A673 (cell line): ENCODE measurements at regions not wholly inside any gene's neighbourhood (a gene's known extent, or its start where the extent isn't known, plus 50 kb on each side); places are given as distances from the start of the nearest gene placed in this dataset.

ENCODE experiments used
- EZH2 ChIP-seq: fragments of 200-600 bp; sonication (generic); IDR thresholded peaks from 2 replicates; pipeline ENCODE4 v1.6.1; 2017; ENCODE audit warnings: borderline replicate concordance, low read depth, mild to moderate bottlenecking, mixed read lengths, antibody characterized with exemption, low read length; ENCODE audit not compliant: poor library complexity, severe bottlenecking
- TF ChIP-seq, protein P1 (sequence below): fragments of 300-800, 200-600 bp; sonication (generic); conservative IDR thresholded peaks from 2 replicates; pipeline ENCODE4 v1.5.1; 2017; ENCODE audit warnings: low read depth, mild to moderate bottlenecking, antibody characterized with exemption, low read length, moderate library complexity, mixed read lengths

DNA sequence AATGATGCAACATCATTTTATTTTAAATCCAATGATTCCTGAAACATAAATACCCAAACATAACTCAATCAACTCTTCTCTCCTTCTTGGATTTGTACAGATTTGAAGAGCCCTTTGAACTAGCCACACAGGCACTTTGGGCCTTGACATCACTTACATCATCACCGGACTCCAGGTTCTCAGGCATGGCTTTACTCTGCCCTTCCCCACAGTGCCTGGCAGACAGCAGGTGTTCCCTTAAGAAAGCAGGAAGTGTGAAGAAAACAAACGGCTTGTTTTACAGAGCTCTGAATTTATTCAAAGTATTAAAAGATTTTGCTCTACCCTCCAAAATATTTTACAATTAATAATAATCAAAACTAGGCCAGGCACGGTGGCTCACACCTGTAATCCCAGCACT is 54.8 kb upstream of the GCM1 start:
- TF ChIP-seq, protein P1, sequence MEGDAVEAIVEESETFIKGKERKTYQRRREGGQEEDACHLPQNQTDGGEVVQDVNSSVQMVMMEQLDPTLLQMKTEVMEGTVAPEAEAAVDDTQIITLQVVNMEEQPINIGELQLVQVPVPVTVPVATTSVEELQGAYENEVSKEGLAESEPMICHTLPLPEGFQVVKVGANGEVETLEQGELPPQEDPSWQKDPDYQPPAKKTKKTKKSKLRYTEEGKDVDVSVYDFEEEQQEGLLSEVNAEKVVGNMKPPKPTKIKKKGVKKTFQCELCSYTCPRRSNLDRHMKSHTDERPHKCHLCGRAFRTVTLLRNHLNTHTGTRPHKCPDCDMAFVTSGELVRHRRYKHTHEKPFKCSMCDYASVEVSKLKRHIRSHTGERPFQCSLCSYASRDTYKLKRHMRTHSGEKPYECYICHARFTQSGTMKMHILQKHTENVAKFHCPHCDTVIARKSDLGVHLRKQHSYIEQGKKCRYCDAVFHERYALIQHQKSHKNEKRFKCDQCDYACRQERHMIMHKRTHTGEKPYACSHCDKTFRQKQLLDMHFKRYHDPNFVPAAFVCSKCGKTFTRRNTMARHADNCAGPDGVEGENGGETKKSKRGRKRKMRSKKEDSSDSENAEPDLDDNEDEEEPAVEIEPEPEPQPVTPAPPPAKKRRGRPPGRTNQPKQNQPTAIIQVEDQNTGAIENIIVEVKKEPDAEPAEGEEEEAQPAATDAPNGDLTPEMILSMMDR = no peak
- TF ChIP-seq EZH2 = no peak
